HG03103 (cell line): ENCODE measurements at regions not wholly inside any gene's neighbourhood (a gene's known extent, or its start where the extent isn't known, plus 50 kb on each side); places are given as distances from the start of the nearest gene placed in this dataset.

ENCODE experiments used
- ATAC-seq: cut with Tn5 transposase; IDR thresholded peaks from one replicate; pipeline ENCODE4 v1.9.1; 2021; ENCODE audit warnings: low read depth; ENCODE audit not compliant: unreplicated experiment

GRCh38 chr13:60282186-60282585 lies 114.8 kb upstream of the TDRD3 start:
- no peak for ATAC-seq

- no peak for ATAC-seq
These were observed 114.3 kb upstream of the TDRD3 start for GRCh38 chr13:60282708-60283107.

- ATAC-seq, result no peak
These were observed 110.3 kb upstream of the TDRD3 start for GRCh38 chr13:60286707-60287106.

- no peak for ATAC-seq
These were observed 108.5 kb upstream of the TDRD3 start for GRCh38 chr13:60288569-60288968.

- no peak for ATAC-seq
These were observed 93.9 kb upstream of the TDRD3 start for GRCh38 chr13:60303166-60303565.

GRCh38 chr13:60311527-60311926 lies 85.5 kb upstream of the TDRD3 start:
- ATAC-seq, result no peak

- ATAC-seq, result no peak
These were observed 84.0 kb upstream of the TDRD3 start for GRCh38 chr13:60312851-60313505.

- ATAC-seq, result no peak
These were observed 78.8 kb upstream of the TDRD3 start for GRCh38 chr13:60318186-60318585.

GRCh38 chr13:60324131-60324530 lies 72.9 kb upstream of the TDRD3 start:
- ATAC-seq, result no peak

- no peak for ATAC-seq
These were observed 70.7 kb upstream of the TDRD3 start for GRCh38 chr13:60326273-60326672.

GRCh38 chr13:60327511-60327910 lies 69.5 kb upstream of the TDRD3 start:
- no peak for ATAC-seq

- ATAC-seq, result peak; percentile 38
These were observed 68.9 kb upstream of the TDRD3 start for GRCh38 chr13:60328073-60328472.

GRCh38 chr13:60329221-60329923 lies 67.6 kb upstream of the TDRD3 start:
- peak; percentile 58 for ATAC-seq

- ATAC-seq, result no peak
These were observed 65.6 kb upstream of the TDRD3 start for GRCh38 chr13:60331249-60332012.

GRCh38 chr13:60332682-60333081 lies 64.3 kb upstream of the TDRD3 start:
- no peak for ATAC-seq

GRCh38 chr13:60334310-60334709 lies 62.7 kb upstream of the TDRD3 start:
- no peak for ATAC-seq

- no peak for ATAC-seq
These were observed 61.5 kb upstream of the TDRD3 start for GRCh38 chr13:60335531-60335930.

GRCh38 chr13:60338754-60339153 lies 58.3 kb upstream of the TDRD3 start:
- ATAC-seq, result no peak

- ATAC-seq, result no peak
These were observed 53.0 kb upstream of the TDRD3 start for GRCh38 chr13:60343978-60344377.

GRCh38 chr13:60347174-60347573 lies 49.8 kb upstream of the TDRD3 start:
- no peak for ATAC-seq
